ENCODE measurements at regions not wholly inside any gene's neighbourhood (a gene's known extent, or its start where the extent isn't known, plus 50 kb on each side); places are given as distances from the start of the nearest gene placed in this dataset.

- Histone ChIP-seq H3K36me3 (ENCODE audit: control insufficient read depth in 2 of 2, insufficient read depth in 1 of 2, low read length in 2 of 2) (no peaks in the 10 kb centered on the region), H3K27ac (ENCODE audit: extremely low read depth, low read depth, low read length) (no peak overlapping the region), H3K9me3 (ENCODE audit: control insufficient read depth, insufficient read depth, low read depth, low read length) (no peaks in the 10 kb centered on the region), H3K4me1 (ENCODE audit: control insufficient read depth, insufficient read depth, low read length) (no peaks in the 10 kb centered on the region), H3K4me3 (ENCODE audit: low read depth, low read length) (no peak overlapping the region)
- CTCF ChIA-PET = no interaction called here
- POLR2A ChIA-PET = no interaction called here
- no peak for TF ChIP-seq TSHZ1 (tag by site-specific recombination; IDR thresholded peaks at IDR 0.05; ENCODE audit: borderline replicate concordance)
- TF ChIP-seq SETDB1 (IDR thresholded peaks at IDR 0.05; ENCODE audit: insufficient read length, low read length) = peak; percentile 62
Measured at GRCh38 chr11:91960770-91961169, 263.8 kb upstream of the FAT3 start.

GRCh38 chr11:91959411-91959810 lies 265.2 kb upstream of the FAT3 start:
- H3K27ac ChIP-seq (ENCODE audit: extremely low read depth, low read depth, low read length) = no peak overlapping the region
- H3K9me3 ChIP-seq (ENCODE audit: control insufficient read depth, insufficient read depth, low read depth, low read length) = no peaks in the 10 kb centered on the region
- ChIA-PET POLR2A (no interaction called here), CTCF (interaction anchor here (0.6 kb wide), 1 partner anchor 917 kb away, joined by 3 read pairs; no protein-coding TSS in a partner anchor)
- H3K36me3 ChIP-seq (ENCODE audit: control insufficient read depth in 2 of 2, insufficient read depth in 1 of 2, low read length in 2 of 2) = no peaks in the 10 kb centered on the region
- no peak overlapping the region for H3K4me3 ChIP-seq (ENCODE audit: low read depth, low read length)
- no peak for TF ChIP-seq ZNF768 (tag by site-specific recombination; IDR thresholded peaks at IDR 0.05)
- no peaks in the 10 kb centered on the region for H3K4me1 ChIP-seq (ENCODE audit: control insufficient read depth, insufficient read depth, low read length)

- ChIA-PET CTCF (no interaction called here), POLR2A (no interaction called here)
- Histone ChIP-seq H3K27ac (ENCODE audit: extremely low read depth, low read depth, low read length) (no peak overlapping the region), H3K9me3 (ENCODE audit: control insufficient read depth, insufficient read depth, low read depth, low read length) (no peaks in the 10 kb centered on the region), H3K4me1 (ENCODE audit: control insufficient read depth, insufficient read depth, low read length) (no peaks in the 10 kb centered on the region), H3K36me3 (ENCODE audit: control insufficient read depth in 2 of 2, insufficient read depth in 1 of 2, low read length in 2 of 2) (no peaks in the 10 kb centered on the region), H3K4me3 (ENCODE audit: low read depth, low read length) (no peak overlapping the region)
- TF ChIP-seq ZNF785 (tag by site-specific recombination; IDR thresholded peaks at IDR 0.05) (no peak), EGR2 (tag by site-specific recombination; IDR thresholded peaks at IDR 0.05; ENCODE audit: low read depth) (no peak), ZFP41 (tag by site-specific recombination; IDR thresholded peaks at IDR 0.05; ENCODE audit: borderline replicate concordance) (no peak)
Measured at GRCh38 chr11:91956711-91957110, 267.9 kb upstream of the FAT3 start.

GRCh38 chr11:91955206-91955605 lies 269.4 kb upstream of the FAT3 start:
- no peak overlapping the region for H3K27ac ChIP-seq (ENCODE audit: extremely low read depth, low read depth, low read length)
- no peaks in the 10 kb centered on the region for H3K36me3 ChIP-seq (ENCODE audit: control insufficient read depth in 2 of 2, insufficient read depth in 1 of 2, low read length in 2 of 2)
- H3K4me1 ChIP-seq (ENCODE audit: control insufficient read depth, insufficient read depth, low read length) = no peaks in the 10 kb centered on the region
- H3K4me3 ChIP-seq (ENCODE audit: low read depth, low read length) = no peak overlapping the region
- ChIA-PET CTCF (interaction anchor here (0.6 kb wide), 1 partner anchor 142 kb away, joined by 3 read pairs; no protein-coding TSS in a partner anchor), POLR2A (no interaction called here)
- no peaks in the 10 kb centered on the region for H3K9me3 ChIP-seq (ENCODE audit: control insufficient read depth, insufficient read depth, low read depth, low read length)
- TF ChIP-seq ZBTB26 (tag by site-specific recombination; optimal IDR thresholded peaks at IDR 0.05) = no peak

- H3K4me1 ChIP-seq (ENCODE audit: control insufficient read depth, insufficient read depth, low read length) = 0 out of 2 replicates have a peak, but pooled peaks cover 2% of the 10 kb centered on the region
- CTCF ChIA-PET = no interaction called here
- POLR2A ChIA-PET = no interaction called here
- no peaks in the 10 kb centered on the region for H3K36me3 ChIP-seq (ENCODE audit: control insufficient read depth in 2 of 2, insufficient read depth in 1 of 2, low read length in 2 of 2)
- H3K27ac ChIP-seq (ENCODE audit: extremely low read depth, low read depth, low read length) = no peak overlapping the region
- no peaks in the 10 kb centered on the region for H3K9me3 ChIP-seq (ENCODE audit: control insufficient read depth, insufficient read depth, low read depth, low read length)
- no peak overlapping the region for H3K4me3 ChIP-seq (ENCODE audit: low read depth, low read length)
- TF ChIP-seq ZNF341 (tag by site-specific recombination; IDR thresholded peaks at IDR 0.05; ENCODE audit: low read depth) (no peak), ZNF600 (tag by site-specific recombination; IDR thresholded peaks at IDR 0.05) (no peak), ZSCAN5A (tag by site-specific recombination; IDR thresholded peaks at IDR 0.05) (no peak), ZNF18 (tag by site-specific recombination; IDR thresholded peaks at IDR 0.05) (no peak), ZNF544 (tag by site-specific recombination; IDR thresholded peaks at IDR 0.05) (no peak), ZNF621 (tag by site-specific recombination; IDR thresholded peaks at IDR 0.05) (no peak), ZNF701 (tag by site-specific recombination; IDR thresholded peaks at IDR 0.05) (no peak), OSR2 (tag by site-specific recombination; IDR thresholded peaks at IDR 0.05) (no peak)
Measured at GRCh38 chr11:91952056-91952455, 272.6 kb upstream of the FAT3 start.
